ENCODE measurements at regions not wholly inside any gene's neighbourhood (a gene's known extent, or its start where the extent isn't known, plus 50 kb on each side); places are given as distances from the start of the nearest gene placed in this dataset.

DNA sequence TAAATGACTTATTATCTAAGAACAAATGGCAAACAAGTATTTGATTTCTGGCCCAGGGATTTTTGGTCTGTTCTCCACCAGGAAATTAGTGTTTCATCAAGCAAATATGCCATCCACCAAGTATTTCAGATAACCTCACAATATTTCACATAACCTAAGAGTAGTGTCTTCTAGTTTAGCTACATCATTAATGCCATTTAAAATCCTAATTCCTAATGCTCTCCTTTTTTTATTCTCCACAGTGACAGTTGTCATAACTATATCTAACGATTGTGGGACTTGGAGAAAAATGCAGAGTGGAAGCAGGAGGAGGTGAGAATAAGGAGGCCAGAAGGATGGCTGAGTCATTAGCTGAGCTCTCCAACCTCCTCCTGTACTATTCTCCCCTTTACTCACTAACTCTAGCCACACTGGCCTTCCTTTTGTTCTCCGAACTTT, 58.5 kb upstream of the CTLA4 start:
- POLR2A ChIA-PET = no interaction called here
- no peaks in the 10 kb centered on the region for H3K27me3 Mint-ChIP-seq (ENCODE audit: insufficient read depth, unreplicated experiment)
- no TSS peak for BruUV-seq (replicated peaks)
- DNase-seq = no peak
- no peak overlapping the region for H3K4me3 Mint-ChIP-seq (ENCODE audit: unreplicated experiment)
- no peak overlapping the region for H3K27ac Mint-ChIP-seq (ENCODE audit: unreplicated experiment)
- no peaks in the 10 kb centered on the region; the same call in 1 of the 2 replicates for H3K36me3 ChIP-seq (ENCODE audit: control insufficient read depth, insufficient read depth, low read length)
- intact Hi-C loops (cut with micrococcal nuclease; ENCODE audit: unreplicated experiment) = no loop called here
- no peaks in the 10 kb centered on the region for H3K27me3 ChIP-seq (replicated peaks; ENCODE audit: control insufficient read depth, insufficient read depth, low read length)
- H3K9me3 ChIP-seq = peaks cover 21% of the 10 kb centered on the region
- H3K36me3 Mint-ChIP-seq (ENCODE audit: insufficient read depth, unreplicated experiment) = no peaks in the 10 kb centered on the region
- H3K4me1 ChIP-seq = peaks cover 23% of the 10 kb centered on the region
- CTCF ChIA-PET = no interaction called here
- peaks cover 26% of the 10 kb centered on the region for H3K9me3 Mint-ChIP-seq (ENCODE audit: unreplicated experiment)
- peaks cover 13% of the 10 kb centered on the region for H3K4me1 Mint-ChIP-seq (ENCODE audit: low read depth, unreplicated experiment)
- no peak overlapping the region for H3K4me3 ChIP-seq (ENCODE audit: low read depth, low read length)
- no peak for TF ChIP-seq CTCF (IDR thresholded peaks at IDR 0.05; ENCODE audit: insufficient read depth in 1 of 2, low read depth in 1 of 2, low read length in 1 of 2, severe bottlenecking in 1 of 2, unreplicated experiment in 1 of 2)

DNA sequence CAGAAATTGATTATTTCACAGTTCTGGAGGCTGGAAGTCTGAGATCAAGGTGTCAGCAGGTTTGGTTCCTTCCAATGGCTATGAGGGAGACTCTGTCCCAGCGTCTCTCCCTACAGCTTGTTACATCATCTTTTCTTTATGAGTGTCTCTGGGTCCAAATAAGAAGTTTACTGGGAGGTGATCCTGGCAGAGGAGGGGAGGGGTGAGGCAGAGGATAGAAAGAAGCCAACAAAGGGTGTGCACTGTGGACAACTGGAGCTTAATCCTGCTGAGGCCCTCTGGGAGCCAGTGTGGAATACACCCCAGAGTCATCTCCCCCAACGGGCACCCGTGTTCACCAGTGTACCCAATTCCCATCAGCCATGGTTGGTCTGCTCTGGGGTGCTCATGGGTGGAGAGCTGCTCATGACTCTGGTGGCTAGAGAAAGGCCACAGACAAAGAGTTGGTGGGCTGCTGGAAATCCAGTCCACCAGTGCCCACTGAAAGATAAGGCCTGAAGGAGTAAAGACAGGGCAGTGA, 57.5 kb upstream of the CTLA4 start:
- no peaks in the 10 kb centered on the region for H3K36me3 Mint-ChIP-seq (ENCODE audit: insufficient read depth, unreplicated experiment)

DNA sequence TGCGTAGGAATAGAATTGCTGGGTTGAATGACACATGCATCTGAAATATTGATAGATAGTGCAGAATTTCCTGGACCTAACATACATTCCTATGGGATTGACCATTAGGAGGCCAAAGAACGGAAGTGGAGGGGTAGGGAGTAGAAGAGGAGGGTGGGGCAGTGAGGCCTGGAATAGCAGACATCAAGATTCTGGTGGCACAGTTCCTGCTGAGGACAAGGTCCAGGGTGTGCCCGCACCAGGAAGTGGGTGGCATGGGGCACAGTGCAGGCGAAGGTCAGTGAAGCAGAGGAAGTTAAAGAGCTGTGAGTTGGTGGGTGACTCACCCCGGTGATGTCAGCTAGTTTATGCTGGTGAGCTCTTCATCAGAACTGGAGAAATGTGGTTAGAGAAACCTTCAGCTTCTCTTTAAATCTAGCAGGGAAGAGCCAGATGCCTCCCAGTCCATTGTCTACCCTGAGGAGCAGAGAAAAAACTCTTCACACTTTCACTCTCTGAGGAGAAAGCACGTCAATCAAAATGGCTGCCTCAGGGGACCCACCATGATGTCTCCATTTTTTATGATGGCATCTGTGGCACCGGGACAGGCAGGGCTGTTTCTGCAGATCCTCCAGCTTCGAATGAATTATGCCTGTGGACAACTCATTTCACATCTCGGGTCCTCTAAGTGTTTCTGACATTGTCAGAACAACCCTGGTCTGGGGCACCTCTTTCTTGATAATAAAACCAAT, 55.9 kb upstream of the CTLA4 start:
- intact Hi-C loops (cut with micrococcal nuclease; ENCODE audit: unreplicated experiment) = loop anchor here (2.0 to 10.0 kb wide), 2 partner anchors 21 to 1227 kb away; no protein-coding TSS in a partner anchor
- Mint-ChIP-seq H3K4me1 (ENCODE audit: low read depth, unreplicated experiment) (peaks cover 27% of the 10 kb centered on the region), H3K36me3 (ENCODE audit: insufficient read depth, unreplicated experiment) (no peaks in the 10 kb centered on the region), H3K27ac (ENCODE audit: unreplicated experiment) (peak overlapping the region; percentile 42), H3K27me3 (ENCODE audit: insufficient read depth, unreplicated experiment) (no peaks in the 10 kb centered on the region), H3K9me3 (ENCODE audit: unreplicated experiment) (peaks cover 2% of the 10 kb centered on the region), H3K4me3 (ENCODE audit: unreplicated experiment) (no peak overlapping the region)
- no peak for TF ChIP-seq CTCF (IDR thresholded peaks at IDR 0.05; ENCODE audit: insufficient read depth in 1 of 2, low read depth in 1 of 2, low read length in 1 of 2, severe bottlenecking in 1 of 2, unreplicated experiment in 1 of 2)
- DNase-seq = no peak
- no TSS peak for BruUV-seq (replicated peaks)
- Histone ChIP-seq H3K4me1 (peaks cover 39% of the 10 kb centered on the region), H3K27me3 (replicated peaks; ENCODE audit: control insufficient read depth, insufficient read depth, low read length) (no peaks in the 10 kb centered on the region), H3K36me3 (ENCODE audit: control insufficient read depth, insufficient read depth, low read length) (no peaks in the 10 kb centered on the region; the same call in 1 of the 2 replicates), H3K4me3 (ENCODE audit: low read depth, low read length) (no peak overlapping the region), H3K9me3 (peaks cover under 1% of the 10 kb centered on the region; the same call in 1 of the 2 replicates)
- ChIA-PET POLR2A (no interaction called here), CTCF (no interaction called here)

More for the DNA sequence above, 57.5 kb upstream of the CTLA4 start:
- H3K36me3 ChIP-seq (ENCODE audit: control insufficient read depth, insufficient read depth, low read length) = no peaks in the 10 kb centered on the region; the same call in 1 of the 2 replicates
- intact Hi-C loops (cut with micrococcal nuclease; ENCODE audit: unreplicated experiment) = loop anchor here (10.0 kb wide), 1 partner anchor 1225 kb away; no protein-coding TSS in a partner anchor
- no peak overlapping the region for H3K4me3 ChIP-seq (ENCODE audit: low read depth, low read length)
- no peaks in the 10 kb centered on the region for H3K27me3 ChIP-seq (replicated peaks; ENCODE audit: control insufficient read depth, insufficient read depth, low read length)
- peaks cover 14% of the 10 kb centered on the region for H3K9me3 ChIP-seq
- CTCF ChIA-PET = no interaction called here
- BruUV-seq (replicated peaks) = no TSS peak
- H3K9me3 Mint-ChIP-seq (ENCODE audit: unreplicated experiment) = peaks cover 18% of the 10 kb centered on the region
- no peak for DNase-seq
- H3K4me1 Mint-ChIP-seq (ENCODE audit: low read depth, unreplicated experiment) = peaks cover 21% of the 10 kb centered on the region
- H3K27me3 Mint-ChIP-seq (ENCODE audit: insufficient read depth, unreplicated experiment) = no peaks in the 10 kb centered on the region
- POLR2A ChIA-PET = no interaction called here
- no peak for TF ChIP-seq CTCF (IDR thresholded peaks at IDR 0.05; ENCODE audit: insufficient read depth in 1 of 2, low read depth in 1 of 2, low read length in 1 of 2, severe bottlenecking in 1 of 2, unreplicated experiment in 1 of 2)
- H3K4me1 ChIP-seq = peaks cover 33% of the 10 kb centered on the region
- no peak overlapping the region for H3K4me3 Mint-ChIP-seq (ENCODE audit: unreplicated experiment)
- no peak overlapping the region for H3K27ac Mint-ChIP-seq (ENCODE audit: unreplicated experiment)

Measured in Caco-2 (cell line).